NCI-H2171 treated with DMSO at 0.1 percent for 48 hours (cell line): ENCODE measurements at regions not wholly inside any gene's neighbourhood (a gene's known extent, or its start where the extent isn't known, plus 50 kb on each side); places are given as distances from the start of the nearest gene placed in this dataset.

Experiments
- DNase-seq: peaks from one replicate; lab custom pipeline; 2025; lab: John Stamatoyannopoulos, UW

DNA sequence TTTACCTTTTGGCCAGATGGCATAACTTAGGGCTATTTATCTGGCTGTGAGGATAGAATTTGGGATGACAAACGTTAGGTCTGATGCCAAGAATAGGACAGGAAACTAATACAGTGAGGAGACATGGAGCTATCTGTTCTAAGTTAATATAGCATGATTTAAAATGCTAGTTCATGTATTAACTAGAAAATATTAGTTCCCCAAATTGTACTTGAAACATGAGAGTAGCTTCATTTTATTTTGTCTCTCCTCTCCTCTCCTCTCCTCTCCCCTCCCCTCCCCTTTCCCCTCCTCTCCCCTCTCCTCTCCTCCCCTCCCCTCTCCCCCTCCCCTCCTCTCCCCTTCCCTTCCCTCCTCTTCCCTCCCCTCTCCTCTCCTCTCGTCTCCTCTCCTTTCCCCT is 101.1 kb upstream of the MYO16 start:
- DNase-seq = peak; percentile 51

DNA sequence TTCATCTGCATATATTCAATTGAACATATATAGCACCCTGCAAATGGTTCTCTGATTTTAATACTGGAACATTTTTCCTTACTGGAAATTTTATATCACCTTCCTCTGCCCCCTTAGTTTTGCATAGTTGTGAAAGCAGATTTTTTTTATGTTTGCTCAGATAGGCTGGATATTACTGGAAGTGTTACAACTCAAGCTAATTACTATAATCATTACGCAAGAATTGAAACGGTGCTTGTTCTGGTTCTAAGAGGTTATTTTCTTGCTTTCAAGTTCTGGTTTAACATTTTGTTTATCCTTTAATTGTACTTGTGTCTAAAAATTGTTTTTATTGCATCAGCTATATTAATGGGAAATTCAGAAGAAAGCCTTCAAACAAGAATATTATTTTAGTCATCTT is 95.6 kb upstream of the MYO16 start:
- no peak for DNase-seq

DNA sequence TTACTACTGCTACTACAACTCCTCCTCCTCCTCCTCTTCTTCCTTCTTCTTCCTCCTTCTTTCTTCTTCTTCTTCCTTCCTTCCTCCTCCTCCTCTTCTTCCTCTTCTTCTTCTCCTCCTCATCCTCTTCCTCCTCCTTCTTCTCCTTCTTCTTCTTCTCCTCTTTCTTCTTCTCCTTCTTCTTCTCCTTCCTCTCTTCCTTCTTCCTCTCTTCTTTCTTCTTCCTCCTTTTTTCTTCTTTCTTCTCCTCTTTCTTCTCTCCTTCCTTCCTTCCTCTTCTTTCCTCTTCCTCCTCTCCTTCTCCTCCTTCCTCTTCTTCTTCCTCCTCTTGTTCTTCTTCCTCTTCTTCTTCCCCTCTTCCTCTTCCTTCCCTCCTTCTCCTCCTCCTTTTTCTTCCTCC is 94.7 kb upstream of the MYO16 start:
- no peak for DNase-seq

DNA sequence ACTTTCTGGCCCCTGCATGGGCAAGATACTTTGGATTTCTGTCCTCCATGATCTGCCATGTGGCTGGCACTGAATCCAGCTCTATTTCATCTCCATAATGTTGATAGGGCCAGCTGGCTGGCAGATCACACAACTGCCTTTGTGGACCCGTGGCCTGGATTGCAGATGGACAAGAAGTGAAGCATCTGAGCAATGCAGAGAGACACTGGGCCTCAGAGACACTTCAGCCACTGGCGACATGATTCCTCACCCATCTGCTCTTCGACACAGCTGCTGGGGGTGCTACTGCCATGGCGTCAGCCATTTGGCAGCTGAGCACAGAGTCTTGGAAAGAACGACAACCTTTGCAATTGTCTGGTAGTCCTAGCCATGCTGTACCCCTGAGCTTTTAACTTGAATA is 79.5 kb upstream of the MYO16 start:
- DNase-seq = no peak

DNA sequence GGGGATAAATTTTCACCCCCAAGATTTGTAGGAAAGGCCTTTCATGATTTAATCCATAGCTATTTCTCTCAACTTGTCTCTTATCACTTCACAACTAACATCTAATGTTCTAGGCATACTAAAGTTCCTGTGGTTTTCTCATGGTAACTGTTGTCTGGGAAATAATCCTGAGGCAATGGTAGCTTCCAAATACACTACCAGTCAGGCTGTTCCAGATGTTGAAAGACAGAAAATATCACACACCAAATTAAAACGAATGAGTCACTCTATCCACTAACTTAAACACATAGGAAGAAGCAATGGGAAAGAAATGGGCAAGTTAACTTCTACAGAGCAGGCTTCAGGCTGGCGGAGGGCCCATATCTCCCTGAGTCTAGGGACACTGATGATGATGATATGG is 77.7 kb upstream of the MYO16 start:
- DNase-seq = no peak

DNA sequence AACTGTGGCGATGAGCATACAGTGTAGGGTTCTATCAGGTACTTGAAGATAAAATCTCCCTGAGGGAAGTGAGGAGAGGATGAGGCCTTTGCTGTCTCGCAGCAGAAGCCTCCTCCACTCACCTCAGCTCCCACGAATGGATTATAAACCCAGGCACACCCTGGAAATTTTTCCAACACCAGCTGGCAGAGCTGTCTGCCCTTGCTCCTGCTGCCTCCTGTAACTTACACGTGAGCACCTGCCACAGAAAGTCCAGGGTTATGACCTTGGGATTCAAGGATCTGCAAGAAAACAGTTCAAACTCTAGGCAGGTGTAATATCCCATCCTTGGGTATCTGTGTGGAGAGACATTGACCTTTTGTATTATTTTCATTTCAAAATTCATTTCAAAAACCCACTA is 70.9 kb upstream of the MYO16 start:
- DNase-seq = no peak

DNA sequence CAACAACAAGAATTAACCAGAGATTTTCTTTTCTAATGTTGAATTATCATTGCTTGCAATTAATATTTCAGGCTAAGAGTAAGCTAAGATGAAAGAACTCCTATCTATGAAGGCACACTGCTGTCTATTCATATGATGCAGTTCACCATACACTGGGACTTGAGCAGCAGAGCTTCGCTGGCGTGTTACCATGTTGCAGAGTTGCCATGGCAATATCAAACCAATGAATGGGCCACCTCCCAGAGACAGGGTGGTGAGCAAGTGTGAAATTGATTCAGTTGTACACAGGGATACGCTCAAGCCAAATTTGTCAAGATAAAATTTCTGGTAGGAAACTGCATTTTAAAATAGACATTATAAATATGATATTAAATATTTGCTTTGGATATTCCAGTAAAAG is 69.3 kb upstream of the MYO16 start:
- no peak for DNase-seq

DNA sequence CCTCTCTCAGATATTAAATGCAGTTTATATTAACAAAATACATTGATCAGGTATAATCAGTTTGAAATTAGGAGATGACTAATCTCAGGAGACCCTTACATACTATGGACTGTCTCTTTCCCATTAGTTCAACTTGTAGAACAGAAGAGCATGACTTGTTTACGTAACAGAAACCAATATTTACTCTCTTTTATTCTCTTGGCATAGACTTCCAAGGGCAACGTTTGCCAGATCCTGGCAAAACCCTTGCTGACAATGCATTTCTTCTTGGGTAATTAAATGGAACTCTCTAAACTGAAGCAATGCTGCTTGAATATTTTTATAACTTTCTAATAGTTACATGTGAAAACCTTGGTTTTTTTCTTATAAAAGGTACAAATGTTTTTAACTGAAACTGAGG is 68.3 kb upstream of the MYO16 start:
- DNase-seq = no peak

DNA sequence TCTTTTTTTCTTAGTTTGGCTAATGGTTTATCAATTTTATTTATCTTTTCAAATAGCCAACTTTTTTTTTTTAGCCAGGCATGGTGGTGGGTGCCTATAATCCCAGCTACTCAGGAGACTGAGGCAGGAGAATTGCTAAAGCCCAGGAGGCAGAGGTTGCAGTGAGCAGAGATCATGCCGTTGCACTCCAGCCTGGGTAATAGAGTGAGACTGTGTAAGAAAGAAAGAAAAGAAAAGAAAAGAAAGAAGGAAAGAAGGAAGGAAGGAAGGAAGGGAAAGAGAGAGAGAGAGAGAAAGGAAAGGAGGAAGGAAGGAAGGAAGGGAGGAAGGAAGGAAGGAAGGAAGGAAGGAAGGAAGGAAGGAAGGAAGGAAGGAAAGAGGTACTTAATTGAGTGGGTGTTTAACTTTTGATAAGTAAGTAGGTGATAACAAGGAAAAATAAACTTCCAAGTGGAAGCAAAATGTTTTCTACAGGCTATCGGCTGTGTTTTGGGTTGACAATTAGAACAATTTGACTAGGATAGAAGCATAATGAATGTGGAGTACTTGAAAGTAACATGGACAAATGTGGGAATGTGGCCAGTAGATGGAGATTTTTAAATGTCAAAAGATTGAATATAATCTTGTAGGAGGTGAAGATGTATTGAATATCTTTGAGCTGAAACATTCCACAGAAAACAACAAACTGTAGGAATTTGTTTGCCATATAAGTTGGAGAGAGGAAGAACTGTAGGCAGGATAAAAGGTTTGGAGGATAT is 62.8 kb upstream of the MYO16 start:
- no peak for DNase-seq

DNA sequence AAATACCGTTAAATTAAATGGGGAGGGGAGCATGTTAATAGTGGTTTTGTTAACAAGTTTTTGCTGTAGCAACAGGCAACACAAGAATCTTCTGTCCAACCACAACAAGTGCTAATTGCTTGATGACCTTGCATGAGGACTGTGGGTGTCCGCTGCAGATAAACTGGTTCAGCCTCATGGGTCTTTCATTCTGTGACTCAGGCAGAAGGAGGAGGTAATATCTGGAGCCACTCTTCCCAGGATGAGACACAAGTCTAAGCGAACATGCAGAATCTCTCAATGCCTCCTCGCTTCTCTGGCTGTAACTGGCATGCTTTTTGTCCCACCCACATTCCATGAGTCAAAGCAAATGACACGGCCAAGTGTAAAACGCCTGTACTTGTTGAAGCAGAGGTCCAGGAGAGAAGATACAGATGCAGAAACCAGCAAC is 56.6 kb upstream of the MYO16 start:
- no peak for DNase-seq

DNA sequence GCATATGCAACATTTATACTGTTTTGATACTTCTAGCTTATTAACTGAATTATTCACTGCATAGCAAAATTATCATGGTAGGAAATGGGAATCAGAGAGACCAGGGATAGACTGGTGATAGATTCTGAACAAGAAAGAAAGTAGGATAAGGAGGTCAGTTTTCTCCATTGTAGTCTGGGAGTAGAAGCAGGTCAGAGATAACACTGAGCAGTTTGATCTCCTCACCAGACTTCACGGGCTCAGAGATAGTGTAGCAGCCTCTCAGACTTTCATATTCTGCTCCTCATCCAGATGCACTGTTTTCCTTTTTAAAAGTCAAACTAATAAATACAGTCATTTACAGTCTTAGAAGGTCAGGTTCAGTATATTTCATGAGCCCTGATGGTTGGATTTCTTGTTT is 56.0 kb upstream of the MYO16 start:
- DNase-seq = no peak

DNA sequence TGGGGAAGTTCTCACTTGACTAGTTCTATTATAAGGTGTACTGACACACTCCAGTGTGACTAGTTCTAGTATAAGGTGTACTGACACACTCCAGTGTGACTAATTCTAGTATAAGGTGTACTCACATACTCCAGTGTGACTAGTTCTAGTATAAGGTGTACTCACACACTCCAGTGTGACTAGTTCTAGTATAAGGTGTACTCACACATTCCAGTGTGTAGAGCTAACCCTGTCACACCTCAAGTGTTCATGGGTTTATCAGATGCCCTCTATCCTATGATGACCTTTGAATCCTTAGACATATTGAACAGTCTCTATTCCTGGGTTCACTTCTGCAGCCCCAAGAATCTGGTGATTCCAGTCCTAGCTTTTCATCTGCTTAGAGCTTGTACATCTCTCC is 54.6 kb upstream of the MYO16 start:
- DNase-seq = no peak

DNA sequence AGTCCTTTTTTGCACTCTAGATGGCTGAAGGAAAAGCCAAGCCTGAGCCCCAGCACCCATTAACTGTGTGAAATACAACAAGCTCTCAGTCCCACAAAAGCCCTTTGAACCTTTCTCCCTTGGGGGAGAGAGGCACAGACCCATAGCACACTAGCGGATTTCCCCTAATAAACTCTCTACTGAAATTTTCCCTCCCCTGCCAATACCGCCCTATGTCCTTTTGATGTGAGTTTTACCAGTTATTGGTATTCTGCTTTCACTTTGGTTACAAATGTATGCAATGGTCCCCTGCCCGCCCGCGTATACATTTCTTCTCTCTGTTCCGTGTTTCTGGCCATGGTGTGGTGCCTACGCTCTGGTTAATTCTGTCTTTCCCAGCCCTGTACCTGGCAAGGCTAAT is 54.0 kb upstream of the MYO16 start:
- DNase-seq = no peak
